SK-N-MC (cell line): ENCODE measurements at regions not wholly inside any gene's neighbourhood (a gene's known extent, or its start where the extent isn't known, plus 50 kb on each side); places are given as distances from the start of the nearest gene placed in this dataset.

Experiments used
- EZH2 ChIP-seq: fragments of 200-600 bp; sonication (generic); IDR thresholded peaks from one replicate; pipeline ENCODE4 v1.6.1; 2017; ENCODE audit warnings: antibody characterized with exemption
- POLR2AphosphoS5 ChIP-seq: IDR thresholded peaks from 2 replicates; pipeline ENCODE4 v1.6.1; 2012; ENCODE audit warnings: mild to moderate bottlenecking, low read depth, low read length, borderline replicate concordance

DNA sequence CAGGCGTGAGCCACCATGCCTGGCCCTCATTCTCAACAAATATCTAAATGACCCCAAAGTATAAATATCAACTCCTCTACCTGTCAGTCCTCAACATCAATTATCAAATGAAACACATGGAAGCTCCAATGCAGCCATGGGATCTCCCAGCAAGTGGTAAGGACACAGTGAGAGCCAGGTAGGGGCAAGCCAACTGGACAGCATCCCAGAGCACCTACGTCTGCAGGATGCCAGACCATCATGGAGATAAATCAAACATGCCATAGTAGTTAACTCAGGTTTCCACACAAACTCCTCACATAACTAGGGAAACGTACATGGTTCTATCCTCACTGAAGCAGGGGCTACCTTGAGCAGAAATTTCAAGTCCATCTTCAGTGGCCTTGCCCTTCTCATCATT is 159.9 kb upstream of the MED14 start:
- TF ChIP-seq EZH2 (no peak), POLR2AphosphoS5 (no peak)
